Glomerular visceral epithelial cell (primary cell): ENCODE measurements at regions not wholly inside any gene's neighbourhood (a gene's known extent, or its start where the extent isn't known, plus 50 kb on each side); places are given as distances from the start of the nearest gene placed in this dataset.

Source experiments
- DNase-seq: peaks from one replicate; pipeline ENCODE4 v3.0.0-alpha.2; 2016; ENCODE audit errors: extremely low spot score

GRCh38 chr20:43316271-43316670, 126.6 kb upstream of the PTPRT start:
- no peak for DNase-seq

GRCh38 chr20:43309266-43309665, 119.6 kb upstream of the PTPRT start:
- DNase-seq, result no peak

DNA sequence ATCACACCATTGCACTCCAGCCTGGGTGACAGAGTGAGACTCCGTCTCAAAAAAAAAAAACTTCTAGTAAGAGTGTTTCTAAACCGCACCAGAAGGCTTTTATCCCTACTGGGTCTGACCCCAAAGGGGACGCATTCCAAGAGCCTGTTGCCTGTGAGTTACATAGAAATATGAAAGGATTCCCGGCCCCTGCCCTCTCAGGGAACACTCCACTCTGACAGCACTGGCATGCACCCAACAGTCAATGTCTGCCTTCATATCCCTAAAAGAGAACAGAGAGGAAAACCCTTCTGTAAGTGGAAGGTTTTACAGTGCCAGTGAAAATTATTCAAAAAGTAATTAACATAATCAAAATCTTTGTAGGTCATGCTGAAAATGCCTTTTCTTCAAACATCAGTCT, 117.1 kb upstream of the PTPRT start:
- DNase-seq, result no peak

GRCh38 chr20:43305749-43306148, 116.0 kb upstream of the PTPRT start:
- no peak for DNase-seq

GRCh38 chr20:43304598-43304997, 114.9 kb upstream of the PTPRT start:
- DNase-seq, result no peak

- no peak for DNase-seq
Measured at GRCh38 chr20:43302936-43303335, 113.2 kb upstream of the PTPRT start.

DNA sequence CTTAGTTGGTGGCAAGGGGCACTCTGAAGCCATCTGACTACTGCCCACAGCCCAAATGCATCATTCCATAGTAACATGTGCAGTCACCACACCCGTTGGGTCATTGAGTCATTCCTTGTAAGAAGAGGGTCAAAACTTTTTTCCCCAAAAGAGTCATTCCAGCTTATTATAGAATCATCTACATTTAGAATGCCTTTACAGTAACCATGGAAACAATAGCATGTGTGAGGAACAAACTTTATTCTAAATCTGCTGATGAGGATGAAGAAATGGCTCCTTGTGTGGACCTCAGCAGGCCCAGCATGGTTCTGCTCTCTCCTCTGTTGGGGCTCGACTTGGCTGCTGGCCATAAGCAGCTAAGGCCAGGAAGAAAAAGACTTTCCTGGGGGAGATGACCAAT, 111.2 kb upstream of the PTPRT start:
- DNase-seq, result no peak

DNA sequence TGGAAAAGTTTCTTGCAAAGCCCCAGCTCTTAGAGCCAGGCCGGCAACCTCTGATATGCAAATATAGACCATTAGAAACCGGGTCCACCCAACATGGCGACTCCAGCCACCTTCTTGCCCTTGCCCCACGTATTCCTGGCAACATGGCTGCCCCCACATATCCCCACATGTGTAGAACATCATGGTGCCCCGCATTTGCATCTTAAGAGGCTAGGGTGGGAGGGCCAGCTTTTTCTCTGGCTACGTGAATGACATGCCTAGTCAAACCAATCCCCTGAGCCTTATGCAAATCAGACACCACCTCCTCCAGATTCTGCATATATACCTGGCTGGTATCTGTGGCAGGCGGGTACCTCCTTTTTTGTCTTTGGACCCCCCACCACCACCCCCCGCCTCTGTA, 106.1 kb upstream of the PTPRT start:
- DNase-seq, result no peak

DNA sequence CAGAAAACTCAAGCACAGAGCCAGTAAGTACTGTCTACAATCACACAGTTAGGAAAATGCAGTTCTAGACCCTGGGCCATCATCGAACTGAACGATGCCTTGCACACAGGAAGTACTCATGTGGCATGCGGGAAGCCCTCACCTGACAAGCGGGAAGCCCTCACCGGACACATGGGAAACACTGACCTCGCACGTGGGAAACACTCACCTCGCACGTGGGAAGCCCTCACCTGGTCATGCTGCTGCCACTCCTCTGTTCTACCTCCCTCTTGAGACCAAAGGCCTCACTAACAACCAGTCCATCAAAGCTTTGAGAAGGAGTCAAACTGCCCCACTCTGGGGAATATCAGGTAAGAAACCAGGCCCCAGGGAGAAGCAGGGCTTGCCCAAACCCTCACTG, 105.6 kb upstream of the PTPRT start:
- DNase-seq, result no peak

DNA sequence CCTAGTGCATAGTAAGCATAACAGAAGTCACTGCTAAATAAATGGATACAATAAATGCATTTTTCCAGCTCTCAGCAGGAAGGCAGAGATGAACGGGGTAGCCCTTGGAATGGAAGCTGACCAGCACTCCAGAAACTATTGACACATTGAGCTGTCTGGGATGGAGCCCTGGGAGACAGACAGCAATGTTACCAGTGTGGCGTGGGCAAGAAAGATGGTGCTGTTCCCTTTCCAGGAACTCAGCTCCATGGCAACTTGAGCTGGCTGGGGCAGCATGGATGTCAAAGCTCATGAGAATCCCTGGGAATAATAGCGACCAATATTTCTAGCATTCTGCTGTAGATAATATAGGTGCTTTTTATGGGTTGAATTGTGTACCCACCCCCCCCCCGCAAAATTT, 104.3 kb upstream of the PTPRT start:
- no peak for DNase-seq

DNA sequence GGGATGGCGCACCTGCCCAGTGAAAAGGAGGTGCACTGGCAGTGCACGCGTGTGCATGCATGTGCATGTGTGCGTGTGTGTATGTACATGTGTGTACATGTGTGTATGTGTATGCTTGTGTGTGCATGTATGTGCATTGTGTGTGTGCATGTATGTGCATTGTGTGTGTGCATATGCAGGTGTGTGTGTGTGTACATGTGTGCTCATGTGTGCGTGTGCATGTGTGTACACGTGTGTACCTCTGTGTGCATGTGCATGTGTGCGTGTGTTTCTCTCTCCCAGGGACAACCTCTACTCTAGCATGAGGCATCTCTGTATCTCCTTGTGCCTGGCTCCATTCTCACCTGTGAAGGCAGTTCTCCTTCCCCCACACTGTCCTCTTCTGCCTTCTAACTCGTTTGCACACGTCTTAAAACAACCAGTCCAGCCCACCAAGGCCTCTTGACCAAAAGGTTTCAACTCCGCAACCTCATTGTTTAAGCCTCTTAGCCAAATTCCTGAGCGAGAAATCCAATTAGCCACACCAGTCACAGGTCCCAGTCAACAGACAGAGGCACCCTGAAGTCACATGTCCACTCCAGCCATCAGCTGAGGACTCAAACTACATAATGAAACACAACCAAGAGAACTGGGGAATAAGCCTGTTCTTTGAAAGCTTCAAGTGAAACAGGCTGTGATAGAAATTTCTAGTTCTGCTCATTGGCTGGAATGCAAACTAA, 103.5 kb upstream of the PTPRT start:
- DNase-seq, result no peak

GRCh38 chr20:43292222-43292621, 102.5 kb upstream of the PTPRT start:
- no peak for DNase-seq

- DNase-seq, result no peak
Measured at GRCh38 chr20:43287637-43288036, 97.9 kb upstream of the PTPRT start.

DNA sequence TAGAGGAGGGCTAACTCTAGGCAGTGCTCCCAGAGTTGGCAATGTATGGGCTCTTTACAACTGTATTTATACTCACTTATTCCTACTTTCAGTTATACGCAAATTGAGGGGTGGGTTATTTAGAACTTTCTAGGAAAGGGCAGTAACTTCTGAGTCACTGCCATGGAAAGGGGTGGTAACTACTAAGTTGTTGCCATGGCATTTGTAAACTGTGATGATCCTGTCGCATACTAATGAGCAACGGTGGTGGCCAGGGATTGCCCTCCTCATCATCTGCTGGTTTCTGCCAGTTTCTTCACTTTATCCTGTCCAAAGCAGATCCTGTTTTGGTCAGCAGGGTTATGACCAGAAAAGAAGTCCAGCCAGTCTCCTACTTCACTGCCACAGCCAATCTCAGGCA, 95.5 kb upstream of the PTPRT start:
- no peak for DNase-seq

GRCh38 chr20:43284486-43284885, 94.8 kb upstream of the PTPRT start:
- no peak for DNase-seq

DNA sequence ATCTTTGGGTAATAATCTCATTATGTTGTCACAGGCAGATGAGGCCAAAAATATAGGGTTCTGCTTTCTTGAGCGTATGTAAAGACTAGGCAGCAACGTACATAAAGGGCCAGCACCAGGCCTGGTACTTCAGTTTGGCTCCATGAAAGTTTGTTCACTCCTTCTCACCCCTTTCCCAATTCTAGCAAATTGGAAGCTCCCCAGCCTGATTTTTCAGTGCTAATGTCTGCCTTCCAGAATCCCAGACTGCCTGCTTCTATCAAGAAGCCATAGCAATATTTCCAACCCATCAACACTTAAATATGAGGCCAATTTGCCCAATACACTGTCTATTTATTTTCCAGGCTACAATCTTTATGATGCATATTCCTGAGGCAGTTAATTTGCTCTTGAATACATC, 93.4 kb upstream of the PTPRT start:
- no peak for DNase-seq

GRCh38 chr20:43271980-43272379, 82.3 kb upstream of the PTPRT start:
- no peak for DNase-seq

DNA sequence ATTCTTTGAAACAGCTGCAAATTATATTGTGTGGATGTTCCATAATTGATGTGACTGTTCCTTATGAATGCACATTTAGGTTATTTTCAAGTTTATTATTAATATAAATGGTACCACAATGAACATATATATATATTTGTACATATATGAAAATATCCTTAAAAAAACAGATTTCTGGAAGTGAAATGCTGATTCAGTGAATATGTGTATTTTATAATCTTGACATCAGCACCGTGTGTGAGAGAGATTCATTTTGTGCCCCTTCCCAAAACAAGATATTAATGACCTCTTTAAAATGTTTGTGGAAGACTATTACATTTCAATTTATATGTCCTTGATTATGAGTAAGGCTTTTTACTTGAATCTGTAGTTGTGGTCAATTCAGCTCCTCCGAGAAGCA, 75.7 kb upstream of the PTPRT start:
- DNase-seq, result no peak

DNA sequence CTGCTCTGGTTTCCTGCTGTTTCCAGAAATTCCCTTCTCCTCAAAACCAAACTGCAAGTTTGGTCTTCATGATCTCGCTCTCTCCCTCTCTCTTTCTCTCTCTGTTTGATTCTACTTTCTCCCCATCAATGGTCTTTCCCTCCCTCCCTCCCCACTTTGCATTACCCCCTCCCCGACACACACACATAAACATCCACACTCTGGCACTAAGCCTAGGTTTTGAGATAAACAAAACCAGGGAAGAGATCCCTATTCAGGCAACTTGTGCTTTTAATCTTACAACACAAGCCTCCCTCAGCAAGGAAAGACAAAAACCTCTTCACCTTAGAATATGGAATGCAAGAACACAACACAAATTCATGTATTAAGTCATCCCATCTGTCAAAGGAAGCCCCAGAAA, 73.5 kb upstream of the PTPRT start:
- no peak for DNase-seq

DNA sequence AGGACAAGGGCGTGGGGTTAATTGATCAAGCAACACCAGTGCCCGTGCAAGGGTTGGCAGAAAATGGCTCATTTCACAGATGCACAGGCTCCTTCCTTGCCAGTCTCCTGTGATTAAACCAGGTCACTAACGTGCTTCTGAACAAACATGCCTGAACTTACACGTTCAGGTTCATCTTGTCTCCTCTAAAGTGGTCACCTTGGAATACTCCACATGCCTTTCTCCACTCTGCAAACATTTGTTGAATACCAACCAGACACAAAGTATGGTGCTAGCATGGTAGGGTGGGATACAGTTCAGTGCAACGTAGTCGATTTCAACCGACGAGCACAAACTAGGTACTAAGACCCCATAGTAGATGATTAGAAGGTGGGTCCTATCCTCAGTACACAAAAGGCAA, 72.6 kb upstream of the PTPRT start:
- no peak for DNase-seq

DNA sequence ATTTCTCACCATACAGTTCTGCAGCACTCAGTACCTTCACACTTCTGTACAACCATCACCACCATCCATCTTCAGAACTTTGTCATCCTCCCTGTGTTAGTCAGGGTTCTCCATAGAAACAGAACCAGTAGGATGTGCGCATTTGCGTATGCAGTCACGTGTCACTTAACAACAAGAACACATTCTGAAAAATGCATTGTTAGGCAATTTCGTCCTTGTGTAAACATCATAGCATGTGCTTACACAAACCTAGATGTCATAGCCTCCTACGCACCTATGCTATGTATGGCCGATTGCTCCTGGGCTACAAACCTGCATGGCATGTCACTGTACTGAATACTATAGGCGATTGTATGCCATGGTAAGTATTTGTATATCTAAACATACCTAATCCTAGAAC, 66.2 kb upstream of the PTPRT start:
- DNase-seq, result no peak

GRCh38 chr20:43252761-43253160, 63.1 kb upstream of the PTPRT start:
- no peak for DNase-seq

DNA sequence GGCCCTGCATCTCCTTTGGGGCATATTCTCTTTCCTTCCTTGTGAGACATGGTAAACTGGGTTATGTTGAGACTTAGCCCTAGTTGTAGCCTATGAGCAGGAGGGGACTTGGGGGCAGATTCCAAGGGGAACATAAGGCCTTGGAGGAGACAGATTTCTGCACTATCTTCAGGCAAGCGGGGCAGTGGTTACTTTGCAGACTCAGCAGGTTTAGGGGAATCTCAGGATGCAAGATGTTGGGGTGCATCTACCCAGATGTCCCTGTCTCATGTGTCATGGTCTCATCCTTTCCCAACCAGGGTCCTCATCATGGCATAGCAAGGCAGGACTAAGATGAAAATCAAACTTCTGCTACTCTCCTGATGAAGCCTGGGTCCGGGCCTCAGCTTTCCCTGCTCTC, 58.6 kb upstream of the PTPRT start:
- no peak for DNase-seq

DNA sequence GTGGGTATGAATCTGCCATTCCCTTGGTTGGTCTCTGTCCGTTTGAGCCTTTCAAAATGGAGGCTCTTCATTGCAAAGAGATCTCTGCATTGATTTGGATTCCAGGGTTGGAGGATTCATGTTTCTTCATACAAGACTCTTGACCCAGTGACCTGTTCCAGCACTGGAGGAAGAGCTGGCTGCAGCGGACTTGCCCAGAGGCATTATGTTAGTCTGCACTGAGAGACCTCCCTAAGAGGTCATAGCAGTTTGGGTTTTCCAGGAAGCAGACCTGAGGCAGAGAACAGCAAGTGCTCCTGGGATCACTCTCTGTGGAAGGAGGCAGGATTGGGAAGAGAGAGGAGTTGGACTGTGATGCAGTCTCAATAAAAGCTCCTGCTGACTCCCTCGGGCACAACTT, 57.7 kb upstream of the PTPRT start:
- no peak for DNase-seq
